ENCODE measurements at regions not wholly inside any gene's neighbourhood (a gene's known extent, or its start where the extent isn't known, plus 50 kb on each side); places are given as distances from the start of the nearest gene placed in this dataset.

- DNase-seq (ENCODE audit: low spot score) = no peak
Observed at GRCh38 chr16:51629576-51629975, 478.5 kb upstream of the SALL1 start.

GRCh38 chr16:51624080-51624775 is 473.2 kb upstream of the SALL1 start:
- no peak for DNase-seq (ENCODE audit: low spot score)

DNA sequence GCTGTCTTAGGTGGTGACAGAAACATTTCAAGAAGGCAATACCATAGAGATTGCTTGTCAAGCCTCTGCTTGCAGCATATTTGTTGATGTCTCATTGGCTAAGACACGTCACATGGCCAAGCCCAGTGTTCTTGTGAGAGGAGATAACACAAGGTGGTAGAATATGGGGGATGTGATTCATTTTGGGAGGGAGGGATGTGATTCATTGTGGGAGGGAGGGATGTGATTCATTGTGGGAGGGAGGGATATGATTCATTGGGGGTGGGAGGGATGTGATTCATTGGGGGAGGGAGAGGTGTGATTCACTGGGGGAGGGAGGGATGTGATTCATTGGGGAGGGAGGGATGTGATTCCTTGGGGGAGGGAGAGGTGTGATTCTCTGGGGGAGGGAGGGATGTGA is 470.5 kb upstream of the SALL1 start:
- DNase-seq (ENCODE audit: low spot score) = no peak

- DNase-seq (ENCODE audit: low spot score) = no peak
Observed at GRCh38 chr16:51615141-51615540, 464.1 kb upstream of the SALL1 start.

DNA sequence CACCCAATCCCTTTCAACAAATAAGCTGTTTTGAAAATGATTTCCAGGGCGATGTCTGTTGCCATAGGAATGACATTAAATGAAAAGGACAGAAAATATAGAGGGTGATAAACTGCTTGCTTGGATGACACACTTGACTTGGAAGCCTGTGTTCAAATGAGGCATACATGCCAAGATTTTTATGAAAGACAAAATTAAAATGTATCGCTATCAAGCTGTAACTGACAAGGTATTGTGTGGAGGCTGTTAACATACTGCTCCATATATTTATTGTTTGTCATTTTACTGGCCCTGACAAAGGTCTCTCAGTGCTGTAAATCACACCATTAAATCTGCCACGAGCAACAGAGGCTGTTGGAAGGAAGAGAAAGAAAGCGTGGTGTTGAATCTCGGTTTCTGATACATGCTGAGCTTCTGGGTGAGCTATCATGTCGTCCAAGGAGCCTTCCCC is 456.2 kb upstream of the SALL1 start:
- no peak for DNase-seq (ENCODE audit: low spot score)

DNA sequence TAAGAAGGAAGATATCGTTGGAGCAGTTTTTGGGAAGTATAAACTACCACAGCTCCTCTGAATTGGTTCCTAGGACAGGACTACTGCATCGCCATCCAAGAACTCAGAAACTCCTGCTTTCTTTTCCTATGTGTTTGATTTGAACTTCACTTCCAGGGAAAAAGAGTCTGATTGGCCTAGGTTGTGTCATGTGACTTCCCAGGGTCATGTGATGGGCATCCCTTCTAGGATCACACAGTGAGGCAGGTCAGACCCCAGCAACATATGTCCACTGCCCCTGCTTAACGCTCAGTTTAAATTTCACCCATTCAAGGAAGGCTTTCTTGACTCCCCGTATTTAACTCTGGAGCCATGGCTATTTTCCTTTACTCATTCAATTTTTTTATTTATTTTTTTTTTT is 445.2 kb upstream of the SALL1 start:
- DNase-seq (ENCODE audit: low spot score) = no peak

DNA sequence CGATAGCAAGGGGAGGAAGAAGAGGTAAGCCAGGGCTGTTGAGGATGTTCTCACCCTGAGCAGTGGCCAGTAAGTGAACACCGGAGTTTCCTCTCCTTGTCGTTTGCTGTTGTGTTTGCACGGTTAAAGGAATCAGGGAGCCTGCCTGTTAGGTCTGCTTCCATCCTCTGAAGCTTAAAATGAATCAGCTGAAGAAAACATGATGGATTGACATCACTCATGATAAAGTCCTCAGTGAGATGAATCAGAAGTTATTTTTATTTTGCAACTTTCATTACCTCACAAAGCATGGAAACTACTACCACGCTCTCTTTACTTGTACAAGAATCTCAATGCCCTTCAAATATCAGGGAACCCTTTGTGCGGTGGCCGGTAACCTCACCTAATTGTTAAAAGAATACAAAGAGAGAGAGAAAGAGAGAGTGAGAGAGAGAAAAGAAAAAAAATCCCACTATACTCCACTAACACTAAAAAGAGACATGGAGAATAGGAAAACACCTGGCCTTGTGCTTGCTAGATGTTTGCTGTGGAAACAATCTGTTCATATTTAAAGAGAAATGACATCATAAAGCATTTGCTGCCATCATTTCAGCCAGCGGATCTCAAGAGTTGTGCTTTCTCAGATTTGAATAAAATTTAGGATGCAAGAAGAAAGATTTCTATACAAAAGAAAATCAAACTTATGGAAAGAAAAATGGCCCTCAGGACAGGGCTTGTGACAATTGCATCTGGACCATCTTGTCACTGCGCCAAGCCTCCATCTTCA is 441.6 kb upstream of the SALL1 start:
- no peak for DNase-seq (ENCODE audit: low spot score)

GRCh38 chr16:51592001-51592501 is 441.0 kb upstream of the SALL1 start:
- DNase-seq (ENCODE audit: low spot score) = no peak

GRCh38 chr16:51591480-51591879 is 440.4 kb upstream of the SALL1 start:
- DNase-seq (ENCODE audit: low spot score) = no peak

DNA sequence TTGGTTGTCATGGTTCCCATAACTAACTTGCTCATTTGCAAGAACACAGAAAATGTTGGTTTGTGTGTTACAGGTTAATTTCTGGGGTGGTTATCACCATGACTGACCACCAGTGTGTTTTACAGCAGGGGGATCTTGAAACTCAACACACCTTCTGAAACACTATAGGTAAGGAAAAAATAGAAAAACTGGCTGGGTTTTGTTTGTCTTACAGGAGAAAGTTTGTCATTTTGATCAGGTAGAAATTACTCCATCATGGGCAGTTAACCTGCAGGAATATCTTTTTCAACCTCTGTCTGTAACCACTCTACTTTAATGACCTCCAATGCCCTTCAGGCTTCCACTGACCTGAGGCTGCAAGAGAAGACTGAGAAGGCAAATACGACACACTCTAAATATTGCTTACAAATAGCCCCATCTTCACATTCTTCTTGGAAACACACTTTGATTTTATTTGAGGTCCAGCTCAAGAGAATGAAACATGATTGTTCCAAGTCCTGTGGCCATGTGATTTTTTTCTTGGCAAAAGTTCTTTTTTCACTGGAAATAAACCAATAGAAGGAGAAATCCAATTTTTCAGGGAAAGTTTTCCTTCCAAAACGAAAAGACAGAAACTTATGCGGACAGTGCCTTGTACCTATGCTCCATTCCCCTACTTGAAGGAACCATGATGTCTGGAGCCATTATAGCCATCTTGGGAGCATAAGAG is 428.7 kb upstream of the SALL1 start:
- DNase-seq (ENCODE audit: low spot score) = no peak

DNA sequence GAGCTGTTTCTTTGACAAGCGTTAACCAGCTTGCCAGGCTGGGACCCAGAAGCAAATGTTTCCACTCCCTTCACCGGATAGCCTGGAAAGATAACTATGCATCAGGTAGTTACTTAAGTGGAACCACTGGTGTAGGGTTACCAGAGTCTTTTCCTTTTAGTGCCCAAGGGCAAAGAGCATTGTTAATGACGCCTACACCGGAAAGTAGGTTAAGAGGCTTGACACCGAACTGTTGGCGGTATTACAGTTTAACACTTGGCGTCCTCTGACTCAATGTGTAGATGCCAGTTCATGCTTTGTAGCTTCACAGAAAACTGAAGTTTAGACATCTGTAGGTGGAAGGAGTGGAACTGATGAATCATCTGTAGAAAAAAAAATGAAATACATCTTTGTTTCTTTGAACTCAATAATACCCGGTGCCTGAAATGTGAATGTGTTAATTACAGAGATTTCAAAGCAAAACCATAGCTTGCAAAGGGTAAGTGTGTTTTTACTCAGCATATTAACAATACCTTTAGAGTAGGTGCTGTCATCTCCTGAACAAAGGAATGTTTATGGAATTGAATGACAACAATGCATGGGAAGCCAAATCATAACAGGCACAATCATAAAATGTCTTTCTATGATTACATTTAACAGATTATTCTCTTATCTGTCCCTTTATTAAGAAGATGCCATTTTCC is 426.7 kb upstream of the SALL1 start:
- no peak for DNase-seq (ENCODE audit: low spot score)

GRCh38 chr16:51576498-51577195 is 425.6 kb upstream of the SALL1 start:
- DNase-seq (ENCODE audit: low spot score) = no peak

GRCh38 chr16:51573191-51573590 is 422.1 kb upstream of the SALL1 start:
- no peak for DNase-seq (ENCODE audit: low spot score)

GRCh38 chr16:51569203-51569931 is 418.3 kb upstream of the SALL1 start:
- DNase-seq (ENCODE audit: low spot score) = no peak

DNA sequence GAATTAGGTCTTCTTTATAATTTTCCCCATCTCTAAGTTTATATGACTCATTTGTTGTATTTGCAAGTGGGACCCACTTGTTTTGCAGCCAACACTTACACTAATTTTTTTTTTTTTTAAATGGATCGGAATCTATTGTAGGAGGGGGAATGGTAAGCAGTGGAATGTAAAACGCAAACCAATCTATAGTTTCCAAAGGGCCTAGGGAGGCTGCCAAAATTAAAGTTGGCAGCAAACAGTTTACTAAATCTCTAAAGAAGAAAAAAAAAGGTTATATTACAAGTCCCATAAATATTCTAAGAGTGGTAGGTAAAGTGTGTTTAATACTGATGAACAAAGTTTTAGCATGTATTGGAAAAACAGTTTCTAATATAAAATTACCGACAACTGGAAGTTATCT is 416.8 kb upstream of the SALL1 start:
- no peak for DNase-seq (ENCODE audit: low spot score)

- no peak for DNase-seq (ENCODE audit: low spot score)
Observed at GRCh38 chr16:51565184-51565583, 414.1 kb upstream of the SALL1 start.

DNA sequence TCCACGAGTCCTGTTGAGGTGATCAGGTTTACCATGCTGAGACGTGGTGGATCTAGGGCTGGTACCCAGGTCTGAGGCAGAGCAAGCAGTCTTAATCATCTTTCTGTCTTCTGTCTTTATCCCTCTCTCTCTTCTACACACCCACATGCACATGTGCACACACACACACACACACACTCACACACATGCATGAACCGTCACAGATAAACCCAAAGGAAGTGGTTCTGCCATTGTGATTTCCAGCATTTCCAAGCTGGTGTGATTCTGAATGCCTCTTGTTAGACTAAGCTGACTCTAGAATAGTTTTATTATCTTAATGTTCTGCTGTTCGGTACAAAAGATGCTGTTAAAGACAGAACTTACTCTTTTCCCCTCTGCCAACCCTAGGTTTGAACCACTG is 411.8 kb upstream of the SALL1 start:
- DNase-seq (ENCODE audit: low spot score) = no peak

DNA sequence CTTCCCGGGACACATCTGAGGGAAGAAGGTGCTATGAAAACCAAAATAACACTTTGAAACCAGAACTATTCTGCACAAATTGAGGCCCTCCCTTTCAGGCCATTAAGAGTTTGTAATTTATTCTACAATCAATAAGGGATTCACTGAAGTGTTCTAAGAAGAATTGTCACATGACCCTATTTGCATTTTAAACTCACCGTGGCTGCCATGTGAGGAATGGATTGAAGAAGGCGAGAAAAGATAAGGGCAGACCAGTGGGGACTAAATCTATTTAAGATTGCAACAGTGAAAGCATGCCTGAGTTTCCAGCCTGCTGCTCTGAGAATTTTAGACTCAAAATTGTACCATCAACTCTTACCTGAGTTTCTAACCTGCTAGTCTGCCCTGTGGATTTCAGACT is 408.8 kb upstream of the SALL1 start:
- no peak for DNase-seq (ENCODE audit: low spot score)

GRCh38 chr16:51557670-51558069 is 406.6 kb upstream of the SALL1 start:
- DNase-seq (ENCODE audit: low spot score) = no peak

- no peak for DNase-seq (ENCODE audit: low spot score)
Observed at GRCh38 chr16:51556694-51557340, 405.7 kb upstream of the SALL1 start.

Measured in mesenteric fat pad (tissue), 1 donor.